ENCODE measurements at regions not wholly inside any gene's neighbourhood (a gene's known extent, or its start where the extent isn't known, plus 50 kb on each side); places are given as distances from the start of the nearest gene placed in this dataset.
"Not testable (repeated sequence)": the region's sequence is repeated elsewhere in the genome, so short reads cannot be mapped to it uniquely, and the experiment has no call there.

- Mint-ChIP-seq H3K27me3 (no peaks in the 10 kb centered on the region), H3K36me3 (ENCODE audit: low read depth) (no peaks in the 10 kb centered on the region), H3K4me3 (no peak overlapping the region), H3K27ac (no peak overlapping the region), H3K9me3 (no peaks in the 10 kb centered on the region), H3K4me1 (ENCODE audit: low read depth) (peaks cover 4% of the 10 kb centered on the region)
- no peak for ATAC-seq
- POLR2A ChIA-PET, result no interaction called here
- intact Hi-C loops (cut with micrococcal nuclease), result no loop called here
- DNase-seq, result no peak
- CTCF ChIA-PET, result interaction anchor here (1.0 to 2.0 kb wide), 6 partner anchors 10 to 278 kb away, joined by 3 to 12 read pairs (median 4); no protein-coding TSS in a partner anchor
- TF ChIP-seq, protein P1, sequence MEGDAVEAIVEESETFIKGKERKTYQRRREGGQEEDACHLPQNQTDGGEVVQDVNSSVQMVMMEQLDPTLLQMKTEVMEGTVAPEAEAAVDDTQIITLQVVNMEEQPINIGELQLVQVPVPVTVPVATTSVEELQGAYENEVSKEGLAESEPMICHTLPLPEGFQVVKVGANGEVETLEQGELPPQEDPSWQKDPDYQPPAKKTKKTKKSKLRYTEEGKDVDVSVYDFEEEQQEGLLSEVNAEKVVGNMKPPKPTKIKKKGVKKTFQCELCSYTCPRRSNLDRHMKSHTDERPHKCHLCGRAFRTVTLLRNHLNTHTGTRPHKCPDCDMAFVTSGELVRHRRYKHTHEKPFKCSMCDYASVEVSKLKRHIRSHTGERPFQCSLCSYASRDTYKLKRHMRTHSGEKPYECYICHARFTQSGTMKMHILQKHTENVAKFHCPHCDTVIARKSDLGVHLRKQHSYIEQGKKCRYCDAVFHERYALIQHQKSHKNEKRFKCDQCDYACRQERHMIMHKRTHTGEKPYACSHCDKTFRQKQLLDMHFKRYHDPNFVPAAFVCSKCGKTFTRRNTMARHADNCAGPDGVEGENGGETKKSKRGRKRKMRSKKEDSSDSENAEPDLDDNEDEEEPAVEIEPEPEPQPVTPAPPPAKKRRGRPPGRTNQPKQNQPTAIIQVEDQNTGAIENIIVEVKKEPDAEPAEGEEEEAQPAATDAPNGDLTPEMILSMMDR (IDR thresholded peaks at IDR 0.05), result no peak
Observed at GRCh38 chr6:131460614-131461000, 112.4 kb upstream of the ARG1 start.

DNA sequence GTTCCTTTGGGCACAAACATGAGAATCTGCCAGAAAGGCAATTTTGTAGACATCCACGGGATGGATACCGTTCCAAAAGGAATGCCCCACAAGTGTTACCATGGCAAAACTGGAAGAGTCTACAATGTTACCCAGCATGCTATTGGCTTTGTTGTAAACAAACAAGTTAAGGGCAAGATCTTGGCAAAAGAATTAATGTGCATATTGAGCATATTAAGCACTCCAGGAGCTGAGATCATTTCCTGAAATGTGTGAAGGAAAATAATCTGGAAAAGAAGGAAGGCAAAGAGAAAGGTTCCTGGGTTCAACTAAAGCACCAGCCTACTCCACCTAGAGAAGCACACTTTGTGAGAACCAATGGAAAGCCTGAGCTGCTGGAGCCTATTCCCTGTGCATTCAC is 103.9 kb upstream of the ARG1 start:
- TF ChIP-seq, protein P1 (IDR thresholded peaks at IDR 0.05), result no peak
- CTCF ChIA-PET, result interaction anchor here (1.1 kb wide), 1 partner anchor 274 kb away, joined by 3 read pairs; no protein-coding TSS in a partner anchor
- intact Hi-C loops (cut with micrococcal nuclease), result no loop called here
- Mint-ChIP-seq H3K4me3 (no peak overlapping the region), H3K27ac (no peak overlapping the region), H3K4me1 (ENCODE audit: low read depth) (no peaks in the 10 kb centered on the region), H3K36me3 (ENCODE audit: low read depth) (no peaks in the 10 kb centered on the region), H3K27me3 (no peaks in the 10 kb centered on the region), H3K9me3 (peaks cover 3% of the 10 kb centered on the region)
- ATAC-seq (no peak), DNase-seq (no peak)
- POLR2A ChIA-PET, result no interaction called here

GRCh38 chr6:131470534-131470933 is 102.5 kb upstream of the ARG1 start:
- Mint-ChIP-seq H3K27me3 (no peaks in the 10 kb centered on the region), H3K36me3 (ENCODE audit: low read depth) (peaks cover 1% of the 10 kb centered on the region), H3K9me3 (peaks cover 4% of the 10 kb centered on the region), H3K4me3 (no peak overlapping the region), H3K27ac (no peak overlapping the region), H3K4me1 (ENCODE audit: low read depth) (no peaks in the 10 kb centered on the region)
- TF ChIP-seq, protein P1 (IDR thresholded peaks at IDR 0.05), result no peak
- ChIA-PET CTCF (interaction anchor here (0.8 to 1.5 kb wide), 5 partner anchors 8 to 287 kb away, joined by 3 to 5 read pairs (median 3); no protein-coding TSS in a partner anchor), POLR2A (no interaction called here)
- DNase-seq (no peak), ATAC-seq (no peak)
- intact Hi-C loops (cut with micrococcal nuclease), result no loop called here

DNA sequence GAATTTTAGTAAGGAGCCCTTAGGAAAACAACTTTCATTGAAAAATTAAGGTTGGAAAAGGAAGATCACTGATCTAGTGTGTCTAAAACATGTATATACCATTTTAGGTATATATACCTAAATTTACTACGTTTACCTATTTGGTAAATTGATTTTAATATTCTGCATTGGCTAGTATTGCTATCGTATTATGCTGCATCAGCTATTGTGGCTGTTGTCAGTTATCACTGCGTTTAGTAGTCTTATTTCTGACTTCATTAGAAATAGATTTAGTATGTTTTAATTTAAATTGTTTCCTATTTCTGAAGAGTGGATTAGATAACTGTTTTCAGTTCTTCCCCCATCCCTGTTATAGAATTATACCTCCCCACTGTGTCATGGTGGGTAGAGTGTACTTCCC is 101.7 kb upstream of the ARG1 start:
- Mint-ChIP-seq H3K27ac (no peak overlapping the region), H3K4me3 (no peak overlapping the region), H3K27me3 (no peaks in the 10 kb centered on the region), H3K4me1 (ENCODE audit: low read depth) (no peaks in the 10 kb centered on the region), H3K9me3 (peaks cover 4% of the 10 kb centered on the region), H3K36me3 (ENCODE audit: low read depth) (peaks cover 1% of the 10 kb centered on the region)
- ChIA-PET POLR2A (no interaction called here), CTCF (interaction anchor here (1.1 to 1.5 kb wide), 3 partner anchors 9 to 288 kb away, joined by 3 to 5 read pairs (median 3); no protein-coding TSS in a partner anchor)
- intact Hi-C loops (cut with micrococcal nuclease), result no loop called here
- DNase-seq (no peak), ATAC-seq (no peak)
- TF ChIP-seq, protein P1 (IDR thresholded peaks at IDR 0.05), result no peak

GRCh38 chr6:131473303-131473702 is 99.7 kb upstream of the ARG1 start:
- CTCF ChIA-PET; H3K27ac Mint-ChIP-seq; intact Hi-C loops (cut with micrococcal nuclease); H3K9me3 Mint-ChIP-seq; H3K4me1 Mint-ChIP-seq (ENCODE audit: low read depth); DNase-seq; H3K27me3 Mint-ChIP-seq; ATAC-seq; H3K36me3 Mint-ChIP-seq (ENCODE audit: low read depth); POLR2A ChIA-PET; H3K4me3 Mint-ChIP-seq: not testable (repeated sequence)

- TF ChIP-seq, protein P1 (IDR thresholded peaks at IDR 0.05), result no peak
Observed at GRCh38 chr6:131476362-131476761, 96.7 kb upstream of the ARG1 start.

DNA sequence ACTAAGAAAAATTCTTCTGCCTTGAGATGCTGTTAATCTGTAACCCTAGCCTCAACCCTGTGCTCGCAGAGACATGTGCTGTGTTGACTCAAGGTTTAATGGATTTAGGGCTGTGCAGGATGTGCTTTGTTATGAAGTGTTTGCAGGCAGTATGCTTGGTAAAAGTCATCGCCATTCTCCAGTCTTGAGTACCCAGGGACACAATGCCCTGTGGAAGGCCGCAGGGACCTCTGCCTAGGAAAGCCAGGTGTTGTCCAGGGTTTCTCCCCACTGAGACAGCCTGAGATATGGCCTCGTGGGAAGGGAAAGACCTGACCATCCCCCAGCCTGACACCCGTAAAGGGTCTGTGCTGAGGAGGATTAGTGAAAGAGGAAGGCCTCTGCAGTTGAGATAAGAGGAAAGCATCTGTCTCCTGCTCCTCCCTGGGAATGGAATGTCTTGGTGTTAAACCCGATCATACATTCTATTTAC is 94.2 kb upstream of the ARG1 start:
- CTCF ChIA-PET; H3K27ac Mint-ChIP-seq; H3K4me1 Mint-ChIP-seq (ENCODE audit: low read depth); ATAC-seq; H3K4me3 Mint-ChIP-seq; intact Hi-C loops (cut with micrococcal nuclease); H3K9me3 Mint-ChIP-seq; H3K36me3 Mint-ChIP-seq (ENCODE audit: low read depth); DNase-seq; H3K27me3 Mint-ChIP-seq: not testable (repeated sequence)
- POLR2A ChIA-PET, result interaction anchor here (1.0 kb wide), 1 partner anchor 19 kb away, joined by 3 read pairs; no protein-coding TSS in a partner anchor

More at GRCh38 chr6:131476362-131476761, 96.7 kb upstream of the ARG1 start:
- peaks cover 4% of the 10 kb centered on the region for H3K9me3 Mint-ChIP-seq
- no peak for DNase-seq
- ChIA-PET CTCF (no interaction called here), POLR2A (no interaction called here)
- H3K36me3 Mint-ChIP-seq (ENCODE audit: low read depth), result peaks cover 1% of the 10 kb centered on the region
- no peak for ATAC-seq
- intact Hi-C loops (cut with micrococcal nuclease), result no loop called here
- no peaks in the 10 kb centered on the region for H3K27me3 Mint-ChIP-seq
- H3K27ac Mint-ChIP-seq, result no peak overlapping the region
- no peak overlapping the region for H3K4me3 Mint-ChIP-seq
- H3K4me1 Mint-ChIP-seq (ENCODE audit: low read depth), result no peaks in the 10 kb centered on the region

Measured in activated CD8-positive, alpha-beta T cell treated with anti-CD3 and anti-CD28 coated beads for 36 hours (primary cell).